ENCODE measurements at regions not wholly inside any gene's neighbourhood (a gene's known extent, or its start where the extent isn't known, plus 50 kb on each side); places are given as distances from the start of the nearest gene placed in this dataset.
"Not testable (repeated sequence)": the region's sequence is repeated elsewhere in the genome, so short reads cannot be mapped to it uniquely, and the experiment has no call there.

- DNase-seq = no peak
These were observed 405.1 kb upstream of the PTGER4 start for GRCh38 chr5:40274568-40274967.

GRCh38 chr5:40273936-40274335 is 405.8 kb upstream of the PTGER4 start:
- DNase-seq = no peak

- DNase-seq = no peak
These were observed 408.2 kb upstream of the PTGER4 start for GRCh38 chr5:40271476-40271875.

GRCh38 chr5:40270274-40270845 is 409.4 kb upstream of the PTGER4 start:
- DNase-seq = no peak

GRCh38 chr5:40268088-40268487 is 411.6 kb upstream of the PTGER4 start:
- no peak for DNase-seq

GRCh38 chr5:40266952-40267351 is 412.8 kb upstream of the PTGER4 start:
- DNase-seq = no peak

GRCh38 chr5:40261984-40262383 is 417.7 kb upstream of the PTGER4 start:
- DNase-seq = no peak

GRCh38 chr5:40260361-40260760 is 419.4 kb upstream of the PTGER4 start:
- no peak for DNase-seq

- no peak for DNase-seq
These were observed 421.5 kb upstream of the PTGER4 start for GRCh38 chr5:40258222-40258621.

GRCh38 chr5:40240671-40241070 is 439.0 kb upstream of the PTGER4 start:
- no peak for DNase-seq

GRCh38 chr5:40240111-40240510 is 439.6 kb upstream of the PTGER4 start:
- DNase-seq = no peak

- no peak for DNase-seq
These were observed 441.5 kb upstream of the PTGER4 start for GRCh38 chr5:40238066-40238745.

GRCh38 chr5:40235471-40236400 is 444.0 kb upstream of the PTGER4 start:
- DNase-seq = no peak

- DNase-seq = no peak
These were observed 446.4 kb upstream of the PTGER4 start for GRCh38 chr5:40233268-40233667.

GRCh38 chr5:40227931-40228330 is 451.8 kb upstream of the PTGER4 start:
- DNase-seq = no peak

GRCh38 chr5:40227366-40227765 is 452.3 kb upstream of the PTGER4 start:
- no peak for DNase-seq

- no peak for DNase-seq
These were observed 452.8 kb upstream of the PTGER4 start for GRCh38 chr5:40226906-40227305.

GRCh38 chr5:40225147-40225546 is 454.6 kb upstream of the PTGER4 start:
- DNase-seq = not testable (repeated sequence)

GRCh38 chr5:40224421-40224820 is 455.3 kb upstream of the PTGER4 start:
- no peak for DNase-seq

- DNase-seq = no peak
These were observed 455.8 kb upstream of the PTGER4 start for GRCh38 chr5:40223884-40224402.

GRCh38 chr5:40221796-40222195 is 457.9 kb upstream of the PTGER4 start:
- no peak for DNase-seq

- no peak for DNase-seq
These were observed 458.5 kb upstream of the PTGER4 start for GRCh38 chr5:40221255-40221654.

GRCh38 chr5:40220260-40220659 is 459.5 kb upstream of the PTGER4 start:
- DNase-seq = peak; percentile 11

- no peak for DNase-seq
These were observed 462.2 kb upstream of the PTGER4 start for GRCh38 chr5:40217553-40217952.

All from OCI-M1 (cell line).